ENCODE measurements at regions not wholly inside any gene's neighbourhood (a gene's known extent, or its start where the extent isn't known, plus 50 kb on each side); places are given as distances from the start of the nearest gene placed in this dataset.
"Not testable (repeated sequence)": the region's sequence is repeated elsewhere in the genome, so short reads cannot be mapped to it uniquely, and the experiment has no call there.

- no peaks in the 10 kb centered on the region for H3K27me3 ChIP-seq
- H3K4me3 ChIP-seq, result no peak overlapping the region
- no peak overlapping the region for H3K4me2 ChIP-seq
- H4K20me1 ChIP-seq, result no peaks in the 10 kb centered on the region
- H3K36me3 ChIP-seq, result no peaks in the 10 kb centered on the region
- TF ChIP-seq Cebpa-rat (IDR thresholded peaks at IDR 0.05), result no peak
- no peaks in the 10 kb centered on the region for H3K4me1 ChIP-seq
- no peak overlapping the region for H3K27ac ChIP-seq
- no peak overlapping the region for H3K9ac ChIP-seq
- peaks cover 4% of the 10 kb centered on the region; the same call in 1 of the 2 replicates for H3K9me3 ChIP-seq
Measured at GRCh38 chr5:106656821-106657220, 1013.9 kb downstream of the EFNA5 start.

GRCh38 chr5:106649031-106649430 lies 1021.7 kb downstream of the EFNA5 start:
- no peak overlapping the region for H3K4me3 ChIP-seq
- H3K4me2 ChIP-seq, result no peak overlapping the region
- H3K4me1 ChIP-seq, result no peaks in the 10 kb centered on the region
- no peak for TF ChIP-seq Cebpa-rat (IDR thresholded peaks at IDR 0.05)
- no peak overlapping the region for H3K27ac ChIP-seq
- no peak overlapping the region for H3K9ac ChIP-seq
- 0 out of 2 replicates have a peak, but pooled peaks cover 4% of the 10 kb centered on the region for H3K9me3 ChIP-seq
- no peaks in the 10 kb centered on the region for H3K27me3 ChIP-seq
- H3K36me3 ChIP-seq, result no peaks in the 10 kb centered on the region
- no peaks in the 10 kb centered on the region for H4K20me1 ChIP-seq

GRCh38 chr5:106648401-106648800 lies 1022.3 kb downstream of the EFNA5 start:
- H3K4me1 ChIP-seq, result no peaks in the 10 kb centered on the region
- H3K27me3 ChIP-seq, result no peaks in the 10 kb centered on the region
- no peak overlapping the region for H3K9ac ChIP-seq
- 0 out of 2 replicates have a peak, but pooled peaks cover under 1% of the 10 kb centered on the region for H3K9me3 ChIP-seq
- TF ChIP-seq Cebpa-rat (IDR thresholded peaks at IDR 0.05), result no peak
- H3K4me3 ChIP-seq, result no peak overlapping the region
- no peak overlapping the region for H3K4me2 ChIP-seq
- H3K36me3 ChIP-seq, result no peaks in the 10 kb centered on the region
- H3K27ac ChIP-seq, result no peak overlapping the region
- H4K20me1 ChIP-seq, result no peaks in the 10 kb centered on the region

- Histone ChIP-seq H4K20me1 (no peaks in the 10 kb centered on the region), H3K4me3 (no peak overlapping the region), H3K36me3 (no peaks in the 10 kb centered on the region), H3K27ac (no peak overlapping the region), H3K27me3 (no peaks in the 10 kb centered on the region), H3K9ac (no peak overlapping the region), H3K4me1 (no peaks in the 10 kb centered on the region), H3K9me3 (no peaks in the 10 kb centered on the region), H3K4me2 (no peak overlapping the region)
- no peak for TF ChIP-seq Cebpa-rat (IDR thresholded peaks at IDR 0.05)
Measured at GRCh38 chr5:106646106-106646505, 1024.6 kb downstream of the EFNA5 start.

GRCh38 chr5:106640511-106640910 lies 1030.2 kb downstream of the EFNA5 start:
- TF ChIP-seq Cebpa-rat (IDR thresholded peaks at IDR 0.05), result no peak
- no peak overlapping the region for H3K27ac ChIP-seq
- H3K4me3 ChIP-seq, result no peak overlapping the region
- H3K36me3 ChIP-seq, result no peaks in the 10 kb centered on the region
- H3K9me3 ChIP-seq, result no peaks in the 10 kb centered on the region
- H3K4me2 ChIP-seq, result no peak overlapping the region
- no peak overlapping the region for H3K9ac ChIP-seq
- no peaks in the 10 kb centered on the region for H3K4me1 ChIP-seq
- no peaks in the 10 kb centered on the region for H4K20me1 ChIP-seq
- H3K27me3 ChIP-seq, result no peaks in the 10 kb centered on the region

- Histone ChIP-seq H3K4me1 (no peaks in the 10 kb centered on the region), H3K9me3 (no peaks in the 10 kb centered on the region), H3K4me2 (no peak overlapping the region), H3K9ac (no peak overlapping the region), H3K27me3 (no peaks in the 10 kb centered on the region), H4K20me1 (no peaks in the 10 kb centered on the region), H3K27ac (no peak overlapping the region), H3K36me3 (no peaks in the 10 kb centered on the region), H3K4me3 (no peak overlapping the region)
- TF ChIP-seq Cebpa-rat (IDR thresholded peaks at IDR 0.05), result no peak
Measured at GRCh38 chr5:106639488-106639887, 1031.2 kb downstream of the EFNA5 start.

- no peak for TF ChIP-seq Cebpa-rat (IDR thresholded peaks at IDR 0.05)
- no peak overlapping the region for H3K4me2 ChIP-seq
Measured at GRCh38 chr5:106637275-106637674, 1033.5 kb downstream of the EFNA5 start.

GRCh38 chr5:106634375-106634774 lies 1036.4 kb downstream of the EFNA5 start:
- H3K36me3 ChIP-seq, result no peaks in the 10 kb centered on the region
- H3K9ac ChIP-seq, result no peak overlapping the region
- TF ChIP-seq Cebpa-rat (IDR thresholded peaks at IDR 0.05), result no peak
- H3K9me3 ChIP-seq, result no peaks in the 10 kb centered on the region
- no peaks in the 10 kb centered on the region for H4K20me1 ChIP-seq
- no peak overlapping the region for H3K4me2 ChIP-seq
- no peak overlapping the region for H3K4me3 ChIP-seq
- no peak overlapping the region for H3K27ac ChIP-seq
- no peaks in the 10 kb centered on the region for H3K27me3 ChIP-seq
- H3K4me1 ChIP-seq, result no peaks in the 10 kb centered on the region

More at GRCh38 chr5:106637275-106637674, 1033.5 kb downstream of the EFNA5 start:
- no peaks in the 10 kb centered on the region for H4K20me1 ChIP-seq
- no peak overlapping the region for H3K4me3 ChIP-seq
- no peaks in the 10 kb centered on the region for H3K36me3 ChIP-seq
- no peak overlapping the region for H3K27ac ChIP-seq
- H3K4me1 ChIP-seq, result no peaks in the 10 kb centered on the region
- H3K27me3 ChIP-seq, result no peaks in the 10 kb centered on the region
- no peak overlapping the region for H3K9ac ChIP-seq
- H3K9me3 ChIP-seq, result no peaks in the 10 kb centered on the region

- H3K9me3 ChIP-seq, result no peaks in the 10 kb centered on the region
- H3K9ac ChIP-seq, result no peak overlapping the region
- H4K20me1 ChIP-seq, result no peaks in the 10 kb centered on the region
- no peak overlapping the region for H3K4me2 ChIP-seq
- no peaks in the 10 kb centered on the region for H3K27me3 ChIP-seq
- H3K4me1 ChIP-seq, result no peaks in the 10 kb centered on the region
- H3K4me3 ChIP-seq, result no peak overlapping the region
- H3K27ac ChIP-seq, result no peak overlapping the region
- TF ChIP-seq Cebpa-rat (IDR thresholded peaks at IDR 0.05), result no peak
- no peaks in the 10 kb centered on the region for H3K36me3 ChIP-seq
Measured at GRCh38 chr5:106633825-106634224, 1036.9 kb downstream of the EFNA5 start.

GRCh38 chr5:106628456-106628855 lies 1042.3 kb downstream of the EFNA5 start:
- H3K4me2 ChIP-seq, H4K20me1 ChIP-seq, H3K27ac ChIP-seq, H3K9ac ChIP-seq, H3K9me3 ChIP-seq, H3K36me3 ChIP-seq, H3K27me3 ChIP-seq, H3K4me1 ChIP-seq, H3K4me3 ChIP-seq: not testable (repeated sequence)

GRCh38 chr5:106610041-106610440 lies 1060.7 kb downstream of the EFNA5 start:
- TF ChIP-seq Cebpa-rat (IDR thresholded peaks at IDR 0.05), result no peak
- no peak overlapping the region for H3K4me2 ChIP-seq
- no peaks in the 10 kb centered on the region for H3K9me3 ChIP-seq
- no peak overlapping the region for H3K4me3 ChIP-seq
- H4K20me1 ChIP-seq, result no peaks in the 10 kb centered on the region
- no peaks in the 10 kb centered on the region for H3K36me3 ChIP-seq
- H3K9ac ChIP-seq, result no peak overlapping the region
- no peak overlapping the region for H3K27ac ChIP-seq
- H3K4me1 ChIP-seq, result no peaks in the 10 kb centered on the region
- H3K27me3 ChIP-seq, result no peaks in the 10 kb centered on the region
